Fibroblast of lung (primary cell): ENCODE measurements at regions not wholly inside any gene's neighbourhood (a gene's known extent, or its start where the extent isn't known, plus 50 kb on each side); places are given as distances from the start of the nearest gene placed in this dataset.

Source experiments
- DNase-seq, 2 donors: peaks; one replicate each; pipeline versions ENCODE4 v3.0.0 to v3.0.0-alpha.2; 2010; ENCODE audit warnings: low read depth in 2 of 2
- H2AFZ ChIP-seq: 2 replicates; pipeline ENCODE4 v1.5.1; 2012; ENCODE audit warnings: low read length, control low read depth, inconsistent platforms
- H3K27ac ChIP-seq: 2 replicates; pipeline ENCODE4 v1.5.1; 2011; ENCODE audit warnings: low read length, control low read depth; ENCODE audit not compliant: insufficient read depth
- H3K27me3 ChIP-seq: 2 replicates; pipeline ENCODE4 v1.5.1; 2011; ENCODE audit warnings: mild to moderate bottlenecking, low read length; ENCODE audit not compliant: control insufficient read depth, insufficient read depth
- H3K36me3 ChIP-seq: 2 replicates; pipeline ENCODE4 v1.5.1; 2011; ENCODE audit warnings: low read length; ENCODE audit not compliant: control insufficient read depth, insufficient read depth
- H3K4me1 ChIP-seq: 2 replicates; pipeline ENCODE4 v1.5.1; 2011; ENCODE audit warnings: low read length; ENCODE audit not compliant: control insufficient read depth, insufficient read depth; ENCODE audit errors: extremely low read depth
- H3K4me2 ChIP-seq: 2 replicates; pipeline ENCODE4 v1.5.1; 2011; ENCODE audit warnings: low read length, control low read depth; ENCODE audit not compliant: insufficient read depth; ENCODE audit errors: extremely low read depth
- H3K4me3 ChIP-seq, 4 experiments: fragments of 200-600 bp in 1 of 4; sonication (generic) in 1 of 4; replicated peaks in 1 of 4; 2 replicates each; pipeline ENCODE4 v1.5.1; 2011 to 2016; ENCODE audit warnings: low read length in 4 of 4, low read depth in 3 of 4, mild to moderate bottlenecking in 3 of 4, control low read depth in 2 of 4, inconsistent platforms in 1 of 4, mixed read lengths in 1 of 4; ENCODE audit not compliant: insufficient read depth in 1 of 4; ENCODE audit errors: control extremely low read depth in 1 of 4
- H3K79me2 ChIP-seq: 2 replicates; pipeline ENCODE4 v1.5.1; 2012; ENCODE audit warnings: mild to moderate bottlenecking, low read length, inconsistent platforms; ENCODE audit not compliant: control insufficient read depth, insufficient read depth
- H3K9ac ChIP-seq: 2 replicates; pipeline ENCODE4 v1.5.1; 2011; ENCODE audit warnings: mild to moderate bottlenecking, low read length, control low read depth; ENCODE audit not compliant: insufficient read depth
- H3K9me3 ChIP-seq: 2 replicates; pipeline ENCODE4 v1.5.1; 2012; ENCODE audit warnings: low read depth, low read length; ENCODE audit not compliant: control insufficient read depth, insufficient read depth
- H4K20me1 ChIP-seq: 2 replicates; pipeline ENCODE4 v1.5.1; 2011; ENCODE audit warnings: low read length; ENCODE audit not compliant: control insufficient read depth, insufficient read depth; ENCODE audit errors: extremely low read depth
- CTCF ChIP-seq, 2 donors: IDR thresholded peaks in 1 of 2; conservative IDR thresholded peaks in 1 of 2; 1 replicate in 1 of 2; 2 replicates in 1 of 2; pipeline ENCODE4 v1.5.1; 2011 to 2012; ENCODE audit warnings: low read length in 2 of 2, control low read depth in 1 of 2, inconsistent platforms in 1 of 2, low read depth in 1 of 2, mild to moderate bottlenecking in 1 of 2
- EZH2 ChIP-seq: IDR thresholded peaks from 2 replicates; pipeline ENCODE4 v1.5.1; 2012; ENCODE audit warnings: low read length, control low read depth, mild to moderate bottlenecking; ENCODE audit errors: missing control alignments

GRCh38 chr6:48613231-48613949, 502.4 kb upstream of the PTCHD4 start:
- Histone ChIP-seq H3K4me1 (no peaks in the 10 kb centered on the region), H3K9ac (no peak overlapping the region), H3K36me3 (no peaks in the 10 kb centered on the region), H3K9me3 (no peaks in the 10 kb centered on the region), H2AFZ (no peak overlapping the region), H4K20me1 (no peaks in the 10 kb centered on the region), H3K27ac (no peak overlapping the region), H3K79me2 (no peaks in the 10 kb centered on the region), H3K4me2 (no peak overlapping the region), H3K27me3 (no peaks in the 10 kb centered on the region), H3K4me3 (no peak overlapping the region)
- DNase-seq = peak in 1 of 2 donors; percentile 83
- no peak for TF ChIP-seq EZH2
- TF ChIP-seq CTCF (conservative IDR thresholded peaks at IDR 0.05 in 1 of 2, IDR thresholded peaks at IDR 0.05 in 1 of 2; ENCODE audit: low read depth in 1 of 2, low read length in 2 of 2) = no peak

GRCh38 chr6:48611332-48611731, 500.3 kb upstream of the PTCHD4 start:
- Histone ChIP-seq H3K79me2 (no peaks in the 10 kb centered on the region), H3K9me3 (no peaks in the 10 kb centered on the region), H3K27ac (no peak overlapping the region), H3K4me3 (no peak overlapping the region), H3K27me3 (no peaks in the 10 kb centered on the region), H4K20me1 (no peaks in the 10 kb centered on the region), H3K36me3 (no peaks in the 10 kb centered on the region), H3K4me2 (no peak overlapping the region), H3K9ac (no peak overlapping the region), H3K4me1 (no peaks in the 10 kb centered on the region), H2AFZ (no peak overlapping the region)
- peak; percentile 78 to 79 for DNase-seq
- TF ChIP-seq EZH2 = no peak
- no peak for TF ChIP-seq CTCF (conservative IDR thresholded peaks at IDR 0.05 in 1 of 2, IDR thresholded peaks at IDR 0.05 in 1 of 2; ENCODE audit: low read depth in 1 of 2, low read length in 2 of 2)

GRCh38 chr6:48610846-48611245, 499.8 kb upstream of the PTCHD4 start:
- H3K27ac ChIP-seq = no peak overlapping the region
- H2AFZ ChIP-seq = no peak overlapping the region
- TF ChIP-seq EZH2 (no peak), CTCF (conservative IDR thresholded peaks at IDR 0.05 in 1 of 2, IDR thresholded peaks at IDR 0.05 in 1 of 2; ENCODE audit: low read depth in 1 of 2, low read length in 2 of 2) (no peak)
- no peak overlapping the region for H3K4me2 ChIP-seq
- no peak overlapping the region for H3K4me3 ChIP-seq
- no peaks in the 10 kb centered on the region for H3K27me3 ChIP-seq
- H3K79me2 ChIP-seq = no peaks in the 10 kb centered on the region
- no peaks in the 10 kb centered on the region for H3K9me3 ChIP-seq
- no peaks in the 10 kb centered on the region for H3K4me1 ChIP-seq
- DNase-seq = peak; percentile 51 to 63
- H4K20me1 ChIP-seq = no peaks in the 10 kb centered on the region
- no peaks in the 10 kb centered on the region for H3K36me3 ChIP-seq
- no peak overlapping the region for H3K9ac ChIP-seq
